ENCODE measurements at regions not wholly inside any gene's neighbourhood (a gene's known extent, or its start where the extent isn't known, plus 50 kb on each side); places are given as distances from the start of the nearest gene placed in this dataset.

DNA sequence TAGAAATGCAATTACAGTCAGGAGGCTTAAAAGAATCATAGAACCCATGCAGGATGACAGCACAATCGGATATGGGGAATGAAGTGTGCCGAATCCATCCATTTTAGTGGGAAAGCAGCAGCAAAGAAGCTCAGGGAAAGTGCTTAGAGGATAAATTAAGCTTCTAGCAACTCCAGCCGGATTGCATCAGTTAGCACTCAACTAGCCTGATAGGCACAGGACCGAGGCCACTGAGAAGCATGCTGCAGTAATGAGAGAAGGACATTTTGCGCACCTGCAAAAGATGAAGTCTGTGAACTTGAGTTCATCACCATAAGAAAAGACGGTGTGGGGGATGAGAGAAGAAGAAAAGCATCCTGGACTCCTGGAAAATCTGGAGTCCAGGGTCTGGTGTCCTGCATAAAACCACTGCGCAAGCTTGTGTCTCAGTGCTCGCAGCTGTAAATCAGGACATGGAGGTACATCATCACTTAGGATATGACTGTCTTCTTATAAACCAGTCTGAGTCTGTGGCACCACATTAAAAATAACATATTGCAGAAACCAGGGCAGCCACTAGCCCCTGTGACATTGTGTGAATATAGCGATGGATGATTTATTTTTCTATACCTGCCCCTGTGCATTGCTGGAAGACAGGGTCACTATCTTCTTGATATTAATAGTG is 665.5 kb upstream of the SOX11 start:
- no peak for TF ChIP-seq CTCF (IDR thresholded peaks at IDR 0.05; ENCODE audit: low read depth, low read length)
- no peak for TF ChIP-seq EZH2phosphoT487 (IDR thresholded peaks at IDR 0.05; ENCODE audit: low read depth)
- H4K20me1 ChIP-seq (ENCODE audit: insufficient read depth, low read length), result no peaks in the 10 kb centered on the region
- no peak overlapping the region for H3K27ac ChIP-seq (ENCODE audit: low read length)
- no peaks in the 10 kb centered on the region for H3K4me1 ChIP-seq (ENCODE audit: low read length)
- H3K4me3 ChIP-seq (ENCODE audit: low read length), result no peak overlapping the region
- no peak overlapping the region for H3K9ac ChIP-seq (ENCODE audit: low read length)
- no peak overlapping the region for H2AFZ ChIP-seq (ENCODE audit: low read depth, low read length)
- H3K9me3 ChIP-seq (ENCODE audit: insufficient read depth, low read length), result peaks cover 5% of the 10 kb centered on the region; the same call in 1 of the 2 replicates
- H3K36me3 ChIP-seq (replicated peaks; ENCODE audit: low read depth, low read length), result no peaks in the 10 kb centered on the region
- H3K27me3 ChIP-seq (ENCODE audit: low read depth, low read length), result no peaks in the 10 kb centered on the region
- H3K79me2 ChIP-seq (ENCODE audit: low read length), result no peaks in the 10 kb centered on the region
- no peak overlapping the region for H3K4me2 ChIP-seq (ENCODE audit: low read length)

GRCh38 chr2:5035057-5035488 is 657.1 kb upstream of the SOX11 start:
- H4K20me1 ChIP-seq (ENCODE audit: insufficient read depth, low read length), result no peaks in the 10 kb centered on the region
- H3K27ac ChIP-seq (ENCODE audit: low read length), result no peak overlapping the region
- no peaks in the 10 kb centered on the region for H3K79me2 ChIP-seq (ENCODE audit: low read length)
- no peaks in the 10 kb centered on the region for H3K36me3 ChIP-seq (replicated peaks; ENCODE audit: low read depth, low read length)
- no peak for TF ChIP-seq EZH2phosphoT487 (IDR thresholded peaks at IDR 0.05; ENCODE audit: low read depth)
- TF ChIP-seq CTCF (IDR thresholded peaks at IDR 0.05; ENCODE audit: low read depth, low read length), result no peak
- H3K4me2 ChIP-seq (ENCODE audit: low read length), result no peak overlapping the region
- H2AFZ ChIP-seq (ENCODE audit: low read depth, low read length), result no peak overlapping the region
- no peak overlapping the region for H3K4me3 ChIP-seq (ENCODE audit: low read length)
- no peaks in the 10 kb centered on the region for H3K4me1 ChIP-seq (ENCODE audit: low read length)
- no peaks in the 10 kb centered on the region for H3K27me3 ChIP-seq (ENCODE audit: low read depth, low read length)
- no peak overlapping the region for H3K9ac ChIP-seq (ENCODE audit: low read length)
- H3K9me3 ChIP-seq (ENCODE audit: insufficient read depth, low read length), result no peaks in the 10 kb centered on the region

- no peaks in the 10 kb centered on the region for H3K79me2 ChIP-seq (ENCODE audit: low read length)
- H3K9me3 ChIP-seq (ENCODE audit: insufficient read depth, low read length), result no peaks in the 10 kb centered on the region
- H3K4me2 ChIP-seq (ENCODE audit: low read length), result no peak overlapping the region
- H3K4me3 ChIP-seq (ENCODE audit: low read length), result no peak overlapping the region
- H4K20me1 ChIP-seq (ENCODE audit: insufficient read depth, low read length), result no peaks in the 10 kb centered on the region
- H3K36me3 ChIP-seq (replicated peaks; ENCODE audit: low read depth, low read length), result no peaks in the 10 kb centered on the region
- no peak overlapping the region for H3K9ac ChIP-seq (ENCODE audit: low read length)
- no peak overlapping the region for H3K27ac ChIP-seq (ENCODE audit: low read length)
- H3K27me3 ChIP-seq (ENCODE audit: low read depth, low read length), result no peaks in the 10 kb centered on the region
- TF ChIP-seq CTCF (IDR thresholded peaks at IDR 0.05; ENCODE audit: low read depth, low read length), result no peak
- no peak for TF ChIP-seq EZH2phosphoT487 (IDR thresholded peaks at IDR 0.05; ENCODE audit: low read depth)
- no peaks in the 10 kb centered on the region for H3K4me1 ChIP-seq (ENCODE audit: low read length)
- no peak overlapping the region for H2AFZ ChIP-seq (ENCODE audit: low read depth, low read length)
These were observed 655.9 kb upstream of the SOX11 start for GRCh38 chr2:5036256-5036655.

DNA sequence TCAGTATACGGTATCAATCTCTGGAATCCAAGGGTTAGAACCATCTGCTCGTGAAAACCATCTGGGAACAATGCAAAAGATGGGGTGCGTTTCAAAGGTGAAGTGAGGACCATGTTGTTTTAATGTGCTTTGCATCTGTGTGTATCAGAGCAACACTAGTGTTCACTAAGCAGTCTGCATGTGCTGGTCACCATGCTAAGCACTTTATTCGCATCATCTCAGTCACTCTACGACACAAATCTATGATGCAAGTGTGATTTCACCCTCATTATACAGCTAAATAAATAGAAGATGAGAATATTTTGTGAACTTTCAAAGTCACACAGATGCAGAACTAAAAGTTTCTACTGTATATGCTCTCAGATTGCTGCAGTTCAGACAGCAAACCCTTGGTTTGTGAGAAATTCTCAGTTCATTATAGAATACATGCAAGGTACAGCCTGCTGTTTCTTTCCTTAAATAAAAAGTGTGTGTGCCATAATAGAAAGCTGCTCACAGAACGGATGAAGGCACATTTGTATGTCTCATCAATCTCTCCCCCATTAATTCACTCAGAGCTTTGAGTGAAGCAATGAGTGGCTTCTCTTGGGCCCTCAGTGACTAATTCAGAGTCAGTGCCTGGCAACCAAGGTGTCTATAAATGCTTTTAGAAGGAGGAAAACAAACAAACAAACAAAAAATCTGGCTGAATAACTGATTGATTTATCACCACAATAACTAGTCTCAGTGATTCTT is 652.8 kb upstream of the SOX11 start:
- H3K4me3 ChIP-seq (ENCODE audit: low read length), result no peak overlapping the region
- H4K20me1 ChIP-seq (ENCODE audit: insufficient read depth, low read length), result no peaks in the 10 kb centered on the region
- no peaks in the 10 kb centered on the region for H3K9me3 ChIP-seq (ENCODE audit: insufficient read depth, low read length)
- H3K79me2 ChIP-seq (ENCODE audit: low read length), result no peaks in the 10 kb centered on the region
- TF ChIP-seq EZH2phosphoT487 (IDR thresholded peaks at IDR 0.05; ENCODE audit: low read depth) (no peak), CTCF (IDR thresholded peaks at IDR 0.05; ENCODE audit: low read depth, low read length) (no peak)
- no peak overlapping the region for H3K27ac ChIP-seq (ENCODE audit: low read length)
- no peak overlapping the region for H3K9ac ChIP-seq (ENCODE audit: low read length)
- no peak overlapping the region for H2AFZ ChIP-seq (ENCODE audit: low read depth, low read length)
- H3K36me3 ChIP-seq (replicated peaks; ENCODE audit: low read depth, low read length), result no peaks in the 10 kb centered on the region
- H3K27me3 ChIP-seq (ENCODE audit: low read depth, low read length), result no peaks in the 10 kb centered on the region
- H3K4me2 ChIP-seq (ENCODE audit: low read length), result no peak overlapping the region
- no peaks in the 10 kb centered on the region for H3K4me1 ChIP-seq (ENCODE audit: low read length)

Measured in OCI-LY3 (cell line).